Progenitor cell of endocrine pancreas (in vitro differentiated cells): ENCODE measurements at regions not wholly inside any gene's neighbourhood (a gene's known extent, or its start where the extent isn't known, plus 50 kb on each side); places are given as distances from the start of the nearest gene placed in this dataset.

Source experiments
- DNase-seq: peaks from one replicate; pipeline ENCODE4 v3.0.0; 2021; ENCODE audit warnings: low spot score; ENCODE audit not compliant: unreplicated experiment
- H3K27ac Mint-ChIP-seq: 2 replicates; pipeline ENCODE4 v1.8.0; 2021; ENCODE audit warnings: mild to moderate bottlenecking, moderate library complexity, mixed read lengths
- H3K27me3 Mint-ChIP-seq: 2 replicates; pipeline ENCODE4 v1.8.0; 2021; ENCODE audit warnings: mixed read lengths
- H3K36me3 Mint-ChIP-seq: 2 replicates; pipeline ENCODE4 v1.8.0; 2022; ENCODE audit warnings: mixed read lengths; ENCODE audit not compliant: insufficient read depth
- H3K4me1 Mint-ChIP-seq: 2 replicates; pipeline ENCODE4 v1.8.0; 2021; ENCODE audit warnings: low read depth, mixed read lengths
- H3K4me3 Mint-ChIP-seq: 2 replicates; pipeline ENCODE4 v1.8.0; 2021; ENCODE audit warnings: low read depth, mild to moderate bottlenecking, moderate library complexity, mixed read lengths
- H3K9me3 Mint-ChIP-seq: 2 replicates; pipeline ENCODE4 v1.8.0; 2021; ENCODE audit warnings: low read depth, mixed read lengths
- TF ChIP-seq, protein P1 (sequence below): fragments of 200-600 bp; sonication (generic); IDR thresholded peaks from one replicate; pipeline ENCODE4 v1.5.0; 2021; ENCODE audit warnings: antibody characterized with exemption, mild to moderate bottlenecking; ENCODE audit not compliant: unreplicated experiment

DNA sequence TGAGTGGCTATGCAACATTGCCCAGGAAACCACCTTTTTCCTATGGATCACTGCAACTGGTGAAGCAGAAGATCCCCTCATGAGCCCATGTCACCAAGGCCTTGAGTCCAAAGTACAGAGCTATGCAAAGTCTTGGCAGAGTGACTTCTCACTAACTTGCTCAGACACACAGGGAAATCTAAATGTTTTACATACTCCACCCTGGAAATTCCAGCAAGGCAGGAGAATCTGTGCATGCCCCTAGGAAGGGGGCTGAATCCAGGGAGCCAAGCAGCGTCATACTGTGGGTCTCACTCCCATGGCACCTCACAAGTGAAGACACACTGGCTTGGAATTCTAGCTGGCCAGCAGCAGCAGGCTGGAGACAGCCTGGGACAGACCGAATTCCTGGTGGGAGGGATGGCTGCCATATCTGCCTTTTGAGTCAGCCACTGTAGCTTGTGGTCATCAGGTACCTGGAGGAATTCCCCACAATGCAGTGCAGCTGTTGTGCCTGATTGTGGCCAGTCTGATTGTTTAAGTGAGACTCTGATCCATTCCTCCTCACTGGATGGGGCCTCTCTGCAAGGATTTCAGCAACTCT is 1817.4 kb downstream of the SUCLG1 start:
- H3K27ac Mint-ChIP-seq, result no peak overlapping the region
- no peaks in the 10 kb centered on the region for H3K27me3 Mint-ChIP-seq
- no peaks in the 10 kb centered on the region for H3K36me3 Mint-ChIP-seq
- no peak overlapping the region for H3K4me3 Mint-ChIP-seq
- H3K9me3 Mint-ChIP-seq, result peaks cover 14% of the 10 kb centered on the region
- DNase-seq, result no peak
- no peaks in the 10 kb centered on the region for H3K4me1 Mint-ChIP-seq
- TF ChIP-seq, protein P1, sequence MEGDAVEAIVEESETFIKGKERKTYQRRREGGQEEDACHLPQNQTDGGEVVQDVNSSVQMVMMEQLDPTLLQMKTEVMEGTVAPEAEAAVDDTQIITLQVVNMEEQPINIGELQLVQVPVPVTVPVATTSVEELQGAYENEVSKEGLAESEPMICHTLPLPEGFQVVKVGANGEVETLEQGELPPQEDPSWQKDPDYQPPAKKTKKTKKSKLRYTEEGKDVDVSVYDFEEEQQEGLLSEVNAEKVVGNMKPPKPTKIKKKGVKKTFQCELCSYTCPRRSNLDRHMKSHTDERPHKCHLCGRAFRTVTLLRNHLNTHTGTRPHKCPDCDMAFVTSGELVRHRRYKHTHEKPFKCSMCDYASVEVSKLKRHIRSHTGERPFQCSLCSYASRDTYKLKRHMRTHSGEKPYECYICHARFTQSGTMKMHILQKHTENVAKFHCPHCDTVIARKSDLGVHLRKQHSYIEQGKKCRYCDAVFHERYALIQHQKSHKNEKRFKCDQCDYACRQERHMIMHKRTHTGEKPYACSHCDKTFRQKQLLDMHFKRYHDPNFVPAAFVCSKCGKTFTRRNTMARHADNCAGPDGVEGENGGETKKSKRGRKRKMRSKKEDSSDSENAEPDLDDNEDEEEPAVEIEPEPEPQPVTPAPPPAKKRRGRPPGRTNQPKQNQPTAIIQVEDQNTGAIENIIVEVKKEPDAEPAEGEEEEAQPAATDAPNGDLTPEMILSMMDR, result no peak

DNA sequence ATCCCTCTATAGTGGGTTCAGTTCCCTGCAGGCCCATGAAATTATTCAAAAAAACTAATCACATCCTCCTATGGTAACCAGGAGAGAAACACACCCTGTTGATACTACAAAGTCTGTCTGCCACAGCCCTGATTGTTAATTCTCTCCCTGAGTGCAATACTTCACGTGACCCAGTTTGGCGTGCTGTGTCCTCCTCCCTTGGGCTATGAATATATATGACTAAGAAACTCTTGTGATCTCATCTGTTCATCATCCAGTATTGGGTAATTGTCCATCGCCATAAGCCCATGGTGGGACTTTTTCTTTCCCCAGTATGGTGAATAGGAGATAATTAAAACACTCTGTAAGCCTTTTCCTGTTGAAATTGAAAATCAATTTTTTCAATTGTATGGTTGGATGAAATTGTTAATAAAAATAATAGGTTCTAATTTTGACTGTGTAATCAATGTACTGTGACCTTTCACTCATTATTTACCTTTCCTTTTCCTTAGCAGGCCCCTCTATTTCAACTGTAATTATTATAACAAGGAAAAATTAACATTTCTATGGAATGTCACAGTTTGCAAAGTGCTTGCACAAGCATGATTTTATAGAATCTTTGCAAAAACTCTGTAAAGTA is 1822.6 kb downstream of the SUCLG1 start:
- Mint-ChIP-seq H3K27me3 (no peaks in the 10 kb centered on the region), H3K9me3 (peaks cover 6% of the 10 kb centered on the region)

DNA sequence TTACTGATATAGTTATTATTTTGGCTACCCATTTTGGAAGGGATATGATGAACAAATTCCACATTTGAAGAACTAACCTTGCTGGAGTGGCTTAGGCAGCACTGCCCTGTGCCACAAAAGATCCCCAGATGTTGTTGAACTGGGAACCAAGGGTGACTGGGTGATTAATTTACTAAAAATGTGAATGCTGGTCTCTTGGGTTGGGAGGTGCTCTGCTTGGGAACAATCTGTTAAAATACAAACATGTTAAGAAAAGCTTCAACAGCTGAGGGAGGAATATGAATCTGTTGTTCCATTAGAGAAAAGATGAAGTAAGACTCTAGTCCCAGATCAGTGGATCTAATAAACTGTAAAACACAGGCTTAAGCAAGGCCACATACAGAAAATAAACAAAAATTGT is 1860.1 kb downstream of the SUCLG1 start:
- TF ChIP-seq, protein P1, result no peak
- Mint-ChIP-seq H3K27ac (no peak overlapping the region), H3K4me3 (no peak overlapping the region), H3K27me3 (no peaks in the 10 kb centered on the region), H3K4me1 (peaks cover 8% of the 10 kb centered on the region), H3K9me3 (peaks cover 10% of the 10 kb centered on the region), H3K36me3 (no peaks in the 10 kb centered on the region)
- DNase-seq, result no peak

More for the DNA sequence above, 1822.6 kb downstream of the SUCLG1 start:
- H3K27ac Mint-ChIP-seq, result no peak overlapping the region
- no peaks in the 10 kb centered on the region for H3K36me3 Mint-ChIP-seq
- TF ChIP-seq, protein P1, result no peak
- no peak overlapping the region for H3K4me3 Mint-ChIP-seq
- no peaks in the 10 kb centered on the region for H3K4me1 Mint-ChIP-seq
- DNase-seq, result no peak

DNA sequence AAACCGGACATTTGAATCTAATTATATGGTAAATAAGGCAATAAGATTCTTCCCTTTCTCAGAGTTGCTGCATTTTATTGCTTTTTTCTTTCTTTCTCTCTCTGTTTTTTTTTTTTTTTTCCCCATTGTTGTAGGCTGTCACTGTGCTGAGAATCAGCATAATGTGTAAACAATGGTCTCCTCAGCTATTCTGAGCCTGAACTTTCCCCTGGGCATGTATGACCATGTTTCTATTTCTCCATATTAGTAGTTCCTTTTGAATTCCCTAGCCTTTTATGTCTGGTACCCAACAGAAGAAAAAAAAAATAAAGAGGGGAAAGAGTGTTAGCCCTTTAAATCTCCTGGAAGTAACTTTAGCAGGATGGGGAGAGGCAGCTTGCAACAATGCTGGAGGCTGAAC is 1862.5 kb downstream of the SUCLG1 start:
- H3K36me3 Mint-ChIP-seq, result no peaks in the 10 kb centered on the region
- DNase-seq, result no peak
- TF ChIP-seq, protein P1, result no peak
- H3K27me3 Mint-ChIP-seq, result no peaks in the 10 kb centered on the region
- no peak overlapping the region for H3K27ac Mint-ChIP-seq
- H3K9me3 Mint-ChIP-seq, result peaks cover 10% of the 10 kb centered on the region
- no peak overlapping the region for H3K4me3 Mint-ChIP-seq
- H3K4me1 Mint-ChIP-seq, result peaks cover 8% of the 10 kb centered on the region

DNA sequence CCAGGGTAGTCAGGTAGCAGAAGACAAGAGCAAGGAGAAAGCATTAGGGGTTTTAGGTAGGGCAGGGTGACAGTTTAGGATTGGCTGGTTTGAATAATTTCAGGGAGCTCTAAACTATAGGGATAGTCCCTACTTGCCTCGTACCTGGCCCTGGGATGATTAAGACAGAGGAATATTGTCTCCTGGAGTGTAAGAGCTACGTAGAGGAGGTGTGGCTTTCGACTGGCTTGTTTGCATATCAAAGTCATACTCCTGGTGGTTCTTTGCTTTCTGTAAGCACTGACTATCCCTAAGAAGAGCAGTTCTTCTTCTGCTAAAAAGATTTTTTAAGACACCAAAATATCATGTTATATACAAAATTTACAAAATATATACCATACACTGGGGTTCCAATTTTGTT is 1867.4 kb downstream of the SUCLG1 start:
- H3K4me3 Mint-ChIP-seq, result no peak overlapping the region
- H3K27me3 Mint-ChIP-seq, result no peaks in the 10 kb centered on the region
- no peak overlapping the region for H3K27ac Mint-ChIP-seq
- no peaks in the 10 kb centered on the region for H3K36me3 Mint-ChIP-seq
- TF ChIP-seq, protein P1, result no peak
- DNase-seq, result no peak
- H3K4me1 Mint-ChIP-seq, result peaks cover 5% of the 10 kb centered on the region
- H3K9me3 Mint-ChIP-seq, result peaks cover 10% of the 10 kb centered on the region
